ENCODE measurements at regions not wholly inside any gene's neighbourhood (a gene's known extent, or its start where the extent isn't known, plus 50 kb on each side); places are given as distances from the start of the nearest gene placed in this dataset.

GRCh38 chr4:117831060-117831683 lies 203.1 kb upstream of the NDST3 start:
- H3K4me3 ChIP-seq: no peak overlapping the region
- TF ChIP-seq EP300 (IDR thresholded peaks at IDR 0.05) (no peak), POLR2A (IDR thresholded peaks at IDR 0.05) (no peak), CTCF (IDR thresholded peaks at IDR 0.05) (no peak), POLR2AphosphoS5 (IDR thresholded peaks at IDR 0.05) (no peak)
- no peak for ATAC-seq
- H3K4me1 ChIP-seq: no peaks in the 10 kb centered on the region
- H3K27ac ChIP-seq: no peak overlapping the region
- no peaks in the 10 kb centered on the region for H3K36me3 ChIP-seq
- no peaks in the 10 kb centered on the region for H3K9me3 ChIP-seq
- 64 to 77% methylated on average over 2 to 6 of the region's 10 CpGs for WGBS, 2 donors (ENCODE audit: low coverage in 1 of 2)
- H3K27me3 ChIP-seq: no peaks in the 10 kb centered on the region

- Histone ChIP-seq H3K27me3 (no peaks in the 10 kb centered on the region), H3K4me3 (no peak overlapping the region), H3K36me3 (no peaks in the 10 kb centered on the region), H3K27ac (no peak overlapping the region), H3K9me3 (no peaks in the 10 kb centered on the region), H3K4me1 (no peaks in the 10 kb centered on the region)
- ATAC-seq: no peak
- 96% methylated on average over 7 of the region's 10 CpGs; no CpG with 5 or more reads in 1 of the 2 donors for WGBS, 2 donors (ENCODE audit: low coverage in 1 of 2)
- no peak for TF ChIP-seq POLR2A (IDR thresholded peaks at IDR 0.05)
- no peak for TF ChIP-seq CTCF (IDR thresholded peaks at IDR 0.05)
- TF ChIP-seq EP300 (IDR thresholded peaks at IDR 0.05): no peak
- TF ChIP-seq POLR2AphosphoS5 (IDR thresholded peaks at IDR 0.05): no peak
Measured at GRCh38 chr4:117835566-117835965, 198.7 kb upstream of the NDST3 start.

GRCh38 chr4:117844594-117844993 lies 189.7 kb upstream of the NDST3 start:
- Histone ChIP-seq H3K36me3 (no peaks in the 10 kb centered on the region), H3K9me3 (peaks cover 0 to under 1% (median 0%) of the 10 kb centered on the region in 3 donors), H3K4me3 (no peak overlapping the region), H3K27me3 (no peaks in the 10 kb centered on the region), H3K4me1 (no peaks in the 10 kb centered on the region), H3K27ac (no peak overlapping the region)
- no peak for TF ChIP-seq EP300 (IDR thresholded peaks at IDR 0.05)
- TF ChIP-seq POLR2A (IDR thresholded peaks at IDR 0.05): no peak
- no peak for TF ChIP-seq POLR2AphosphoS5 (IDR thresholded peaks at IDR 0.05)
- TF ChIP-seq CTCF (IDR thresholded peaks at IDR 0.05): no peak
- no peak for ATAC-seq
- WGBS, 2 donors (ENCODE audit: low coverage in 1 of 2): 38 to 67% methylated on average over 1 of the region's 1 CpG

- Histone ChIP-seq H3K36me3 (no peaks in the 10 kb centered on the region), H3K27ac (no peak overlapping the region), H3K4me3 (no peak overlapping the region), H3K4me1 (no peaks in the 10 kb centered on the region), H3K27me3 (no peaks in the 10 kb centered on the region), H3K9me3 (peaks cover 0 to 7% (median 0%) of the 10 kb centered on the region in 3 donors)
- ATAC-seq: no peak
- TF ChIP-seq POLR2A (IDR thresholded peaks at IDR 0.05) (no peak), CTCF (IDR thresholded peaks at IDR 0.05) (no peak), POLR2AphosphoS5 (IDR thresholded peaks at IDR 0.05) (no peak), EP300 (IDR thresholded peaks at IDR 0.05) (no peak)
- WGBS, 2 donors (ENCODE audit: low coverage in 1 of 2): 73 to 88% methylated on average over 1 of the region's 1 CpG
Measured at GRCh38 chr4:117845270-117845669, 189.0 kb upstream of the NDST3 start.

GRCh38 chr4:117847849-117848248 lies 186.4 kb upstream of the NDST3 start:
- Histone ChIP-seq H3K9me3 (peaks cover 0 to 9% (median 0%) of the 10 kb centered on the region in 3 donors), H3K4me3 (no peak overlapping the region), H3K36me3 (no peaks in the 10 kb centered on the region), H3K4me1 (no peaks in the 10 kb centered on the region), H3K27ac (no peak overlapping the region), H3K27me3 (no peaks in the 10 kb centered on the region)
- no peak for ATAC-seq
- TF ChIP-seq EP300 (IDR thresholded peaks at IDR 0.05): no peak
- no peak for TF ChIP-seq CTCF (IDR thresholded peaks at IDR 0.05)
- no peak for TF ChIP-seq POLR2A (IDR thresholded peaks at IDR 0.05)
- TF ChIP-seq POLR2AphosphoS5 (IDR thresholded peaks at IDR 0.05): no peak
- WGBS, 2 donors (ENCODE audit: low coverage in 1 of 2): 58 to 81% methylated on average over 4 of the region's 4 CpGs

Measured in gastroesophageal sphincter (tissue), 4 donors.